HepG2 (cell line): ENCODE measurements at regions not wholly inside any gene's neighbourhood (a gene's known extent, or its start where the extent isn't known, plus 50 kb on each side); places are given as distances from the start of the nearest gene placed in this dataset.

Experiments
- ATRX ChIP-seq: sonication (generic); formaldehyde crosslinking; IDR thresholded peaks from 2 replicates; pipeline ENCODE4 v1.4.0; 2020; ENCODE audit warnings: missing genetic modification reagents, borderline replicate concordance
- BORCS8-MEF2B ChIP-seq: sonication (generic); formaldehyde crosslinking; IDR thresholded peaks from 2 replicates; pipeline ENCODE4 v1.8.0; 2022; ENCODE audit warnings: mild to moderate bottlenecking, missing genetic modification reagents
- DR1 ChIP-seq: sonication (generic); formaldehyde crosslinking; IDR thresholded peaks from 2 replicates; pipeline ENCODE4 v1.8.0; 2021; ENCODE audit warnings: mild to moderate bottlenecking, missing genetic modification reagents, inconsistent platforms
- FOXA3 ChIP-seq: IDR thresholded peaks from 2 replicates; pipeline ENCODE4 v1.6.1; 2016; ENCODE audit warnings: missing genetic modification reagents, missing compliant biosample characterization
- KLF12 ChIP-seq: sonication (generic); formaldehyde crosslinking; IDR thresholded peaks from 2 replicates; pipeline ENCODE4 v1.4.0; 2020; ENCODE audit warnings: missing genetic modification reagents, borderline replicate concordance
- NCOR1 ChIP-seq: fragments of 200-600 bp; sonication (generic); IDR thresholded peaks from 2 replicates; pipeline ENCODE4 v1.7.0; 2017; ENCODE audit warnings: antibody characterized with exemption, low read length, borderline replicate concordance
- PATZ1 ChIP-seq: sonication (generic); formaldehyde crosslinking; IDR thresholded peaks from 2 replicates; pipeline ENCODE4 v1.4.0; 2020; ENCODE audit warnings: missing genetic modification reagents
- SAFB2 ChIP-seq: sonication (generic); formaldehyde crosslinking; IDR thresholded peaks from 2 replicates; pipeline ENCODE4 v1.5.1; 2020; ENCODE audit warnings: missing genetic modification reagents, low read depth, mild to moderate bottlenecking, borderline replicate concordance
- ZBTB20 ChIP-seq: sonication (generic); formaldehyde crosslinking; IDR thresholded peaks from 2 replicates; pipeline ENCODE4 v1.8.1; 2023; ENCODE audit warnings: missing genetic modification reagents, low read depth, mild to moderate bottlenecking, borderline replicate concordance
- ZBTB40 ChIP-seq, 2 experiments: fragments of 450-650 bp in 1 of 2; sonication (generic) in 1 of 2; formaldehyde crosslinking in 1 of 2; IDR thresholded peaks; 2 replicates each; pipeline versions ENCODE4 v1.6.1 to v1.8.0; 2016 to 2022; ENCODE audit warnings: antibody characterized with exemption in 1 of 2, mild to moderate bottlenecking in 1 of 2, missing genetic modification reagents in 1 of 2
- ZBTB43 ChIP-seq: sonication (generic); formaldehyde crosslinking; conservative IDR thresholded peaks from 2 replicates; pipeline ENCODE4 v1.4.0; 2020; ENCODE audit warnings: missing genetic modification reagents
- ZNF451 ChIP-seq: sonication (generic); formaldehyde crosslinking; IDR thresholded peaks from 2 replicates; pipeline ENCODE4 v1.5.0; 2020; ENCODE audit warnings: mild to moderate bottlenecking, missing genetic modification reagents
- ZNF616 ChIP-seq: sonication (generic); formaldehyde crosslinking; IDR thresholded peaks from 2 replicates; pipeline ENCODE4 v1.5.0; 2020; ENCODE audit warnings: low read depth, mild to moderate bottlenecking, missing genetic modification reagents
- ZNF670 ChIP-seq: sonication (generic); formaldehyde crosslinking; IDR thresholded peaks from 2 replicates; pipeline ENCODE4 v1.8.0; 2022; ENCODE audit warnings: mild to moderate bottlenecking, missing genetic modification reagents, borderline replicate concordance
- ZNF792 ChIP-seq: IDR thresholded peaks from 2 replicates; pipeline ENCODE4 v1.6.1; 2016
- ZNF841 ChIP-seq: sonication (generic); formaldehyde crosslinking; IDR thresholded peaks from 2 replicates; pipeline ENCODE4 v1.8.1; 2023; ENCODE audit warnings: missing genetic modification reagents, borderline replicate concordance
- TF ChIP-seq, protein P1 (sequence below): IDR thresholded peaks from 2 replicates; pipeline ENCODE4 v1.6.1; 2012; ENCODE audit warnings: inconsistent platforms

- TF ChIP-seq ZBTB40 (IDR thresholded peaks at IDR 0.05) (no peak), ZBTB40 (CRISPR knock-in tag; IDR thresholded peaks at IDR 0.05) (no peak), ZBTB20 (CRISPR knock-in tag) (no peak), ZBTB43 (CRISPR knock-in tag) (no peak), ZNF792 (CRISPR knock-in tag) (0 out of 2 replicates have a peak, but pooled peaks have one; percentile 29), ATRX (CRISPR knock-in tag) (no peak), NCOR1 (no peak), ZNF451 (CRISPR knock-in tag) (no peak), KLF12 (CRISPR knock-in tag) (no peak), DR1 (CRISPR knock-in tag) (no peak), ZNF670 (no peak), FOXA3 (CRISPR knock-in tag) (peak; percentile 79), PATZ1 (CRISPR knock-in tag) (no peak), BORCS8-MEF2B (no peak), SAFB2 (no peak), ZNF616 (CRISPR knock-in tag) (no peak), ZNF841 (no peak)
- TF ChIP-seq, protein P1, sequence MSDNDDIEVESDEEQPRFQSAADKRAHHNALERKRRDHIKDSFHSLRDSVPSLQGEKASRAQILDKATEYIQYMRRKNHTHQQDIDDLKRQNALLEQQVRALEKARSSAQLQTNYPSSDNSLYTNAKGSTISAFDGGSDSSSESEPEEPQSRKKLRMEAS, result no peak
These were observed 522.2 kb downstream of the SOX2 start (continued) for GRCh38 chr3:182233957-182234356.
